ENCODE measurements at regions not wholly inside any gene's neighbourhood (a gene's known extent, or its start where the extent isn't known, plus 50 kb on each side); places are given as distances from the start of the nearest gene placed in this dataset.

- no peaks in the 10 kb centered on the region for H3K36me3 ChIP-seq (ENCODE audit: control insufficient read depth, insufficient read depth, low read length)
- no peaks in the 10 kb centered on the region for H3K27me3 ChIP-seq (ENCODE audit: control insufficient read depth, insufficient read depth, low read length)
Measured at GRCh38 chr3:115571413-115571812, 51.9 kb upstream of the GAP43 start.

More at GRCh38 chr3:115571413-115571812, 51.9 kb upstream of the GAP43 start:
- Histone ChIP-seq H3K4me3 (ENCODE audit: low read length) (no peak overlapping the region), H3K4me1 (ENCODE audit: control insufficient read depth, insufficient read depth, low read length) (no peaks in the 10 kb centered on the region), H3K9ac (ENCODE audit: low read length) (no peak overlapping the region), H3K27ac (ENCODE audit: low read depth, low read length) (no peak overlapping the region)

Data from rectal smooth muscle tissue (tissue), 1 donor.